ENCODE measurements at regions not wholly inside any gene's neighbourhood (a gene's known extent, or its start where the extent isn't known, plus 50 kb on each side); places are given as distances from the start of the nearest gene placed in this dataset.
A peak's percentile ranks its signal among the peaks of the same experiment; 100 is the strongest.

DNA sequence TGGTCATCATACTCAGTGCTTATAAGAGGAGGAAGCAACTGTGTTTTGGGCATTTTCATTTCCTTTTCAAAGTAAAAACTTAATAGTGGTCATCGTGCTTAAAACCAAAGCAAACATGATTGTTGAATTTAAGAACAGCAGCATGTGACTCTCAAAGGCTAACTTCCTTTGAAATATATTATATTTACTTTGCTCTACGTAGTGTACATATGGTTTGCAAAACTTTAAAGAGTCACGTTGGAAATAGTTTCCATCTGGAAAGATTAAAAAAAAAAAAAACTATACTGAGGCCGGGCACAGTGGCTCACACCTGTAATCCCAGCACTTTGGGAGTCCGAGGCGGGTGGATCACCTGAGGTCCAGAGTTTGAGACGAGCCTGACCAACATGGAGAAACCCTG, 367.9 kb upstream of the BCHE start:
- DNase-seq (ENCODE audit: low read depth): no peak

DNA sequence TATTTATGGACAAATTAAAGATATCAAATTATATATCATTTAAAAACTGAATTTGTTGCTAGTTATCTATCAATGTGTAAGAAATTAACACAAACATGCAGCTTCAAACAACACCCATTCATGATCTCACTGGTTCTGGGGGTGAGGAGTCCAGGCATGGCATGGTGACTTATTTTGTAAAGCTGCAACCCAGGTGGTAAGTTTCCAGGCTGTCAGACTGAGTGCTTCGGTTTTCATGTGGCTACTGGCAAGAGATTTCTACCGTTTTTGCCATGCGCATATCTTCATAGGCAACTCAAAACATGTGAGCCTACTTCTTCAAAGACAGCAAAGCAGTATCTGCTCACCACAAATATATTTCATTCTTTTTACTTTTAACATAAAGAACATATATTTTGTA, 364.3 kb upstream of the BCHE start:
- no peak for DNase-seq (ENCODE audit: low read depth)

DNA sequence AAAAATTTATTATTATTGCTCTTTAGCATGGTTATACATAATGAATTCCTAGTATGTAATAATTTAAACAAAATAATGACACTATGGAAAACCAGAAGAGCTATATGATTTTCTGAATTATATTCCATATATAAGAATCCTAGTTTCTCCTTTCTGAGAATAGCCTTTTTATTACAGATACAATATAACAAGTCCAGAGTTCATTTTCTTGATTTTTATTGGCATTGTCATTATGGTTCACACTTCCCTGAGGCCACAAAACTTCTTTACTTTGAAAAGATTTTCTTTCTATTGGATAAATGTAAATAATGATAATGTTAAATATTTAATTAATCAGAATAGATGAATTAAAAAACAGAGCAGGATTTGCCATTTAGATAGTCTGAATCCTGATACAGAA, 362.3 kb upstream of the BCHE start:
- DNase-seq (ENCODE audit: low read depth): no peak

DNA sequence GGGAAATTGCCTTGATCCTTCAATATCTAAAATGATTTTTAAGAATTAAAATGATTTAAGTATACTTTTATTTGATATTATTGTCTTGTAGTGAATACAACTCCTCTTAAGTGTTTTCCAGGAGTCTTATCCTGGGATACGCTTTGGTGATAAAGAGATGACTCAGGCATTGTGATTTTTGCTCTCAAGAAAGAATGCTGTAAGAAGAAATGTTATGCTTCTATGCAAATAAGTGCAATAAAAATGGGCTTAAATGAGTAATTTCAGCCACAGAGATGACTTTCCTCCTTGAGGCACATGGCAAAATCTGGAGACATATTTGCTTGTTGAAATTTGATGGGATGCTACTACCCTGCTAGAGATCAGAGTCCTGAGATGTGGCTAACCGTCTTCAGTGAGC, 358.6 kb upstream of the BCHE start:
- DNase-seq (ENCODE audit: low read depth): no peak

DNA sequence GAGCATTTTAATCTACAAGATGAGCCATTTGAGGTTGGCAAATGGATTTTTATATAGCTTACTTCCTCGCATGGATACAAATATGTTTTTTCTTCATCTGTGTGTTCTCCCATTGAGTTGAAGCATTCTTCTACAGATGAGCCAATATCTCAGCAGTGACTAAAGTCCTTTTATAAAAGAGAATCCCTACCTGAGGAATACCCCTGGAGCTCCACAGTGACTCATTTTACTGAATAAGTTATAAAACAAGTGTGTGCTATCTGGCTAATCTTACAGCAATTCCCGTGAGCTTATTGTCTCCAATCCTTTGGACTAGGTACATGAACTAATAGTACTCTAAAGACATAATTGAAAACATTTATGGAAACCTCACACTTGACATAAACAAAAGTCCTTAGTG, 354.2 kb upstream of the BCHE start:
- no peak for DNase-seq (ENCODE audit: low read depth)

DNA sequence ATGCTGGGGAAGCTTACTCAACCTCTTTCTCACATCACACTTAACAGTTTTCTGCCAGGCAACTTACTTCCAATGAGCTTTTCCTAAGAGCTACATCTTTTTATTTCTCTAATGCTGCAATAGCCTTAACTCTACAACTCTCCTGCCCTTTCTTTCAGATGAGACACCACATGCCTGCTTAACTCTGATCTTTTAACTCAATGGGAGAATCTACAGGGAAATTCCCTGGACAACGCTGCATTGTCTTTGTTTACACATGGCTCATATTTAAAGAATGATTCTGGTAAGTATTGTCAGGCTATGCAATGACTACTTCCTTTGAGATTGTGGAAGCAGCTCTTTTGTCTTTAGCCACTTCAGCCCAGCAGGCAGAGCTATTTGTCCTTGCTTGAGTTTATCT, 353.1 kb upstream of the BCHE start:
- no peak for DNase-seq (ENCODE audit: low read depth)

DNA sequence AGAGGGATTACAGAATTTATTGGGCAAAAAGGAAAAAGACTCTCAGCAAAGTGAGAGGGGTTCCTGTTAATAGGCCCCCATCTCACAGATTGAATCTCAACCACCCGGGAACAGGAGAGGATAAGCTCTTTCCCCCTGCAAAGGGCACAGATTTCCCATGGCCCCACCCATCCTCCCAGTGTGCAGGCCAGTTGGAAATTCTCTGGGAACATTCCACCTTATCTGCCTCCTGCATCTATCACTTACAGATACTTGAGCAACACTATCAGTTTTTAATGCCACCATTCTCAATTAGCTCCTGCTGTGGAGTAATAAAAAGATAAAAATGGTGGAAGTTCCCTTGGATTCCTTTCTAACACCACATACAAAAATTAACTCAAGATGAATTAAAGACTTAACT, 350.0 kb upstream of the BCHE start:
- no peak for DNase-seq (ENCODE audit: low read depth)

DNA sequence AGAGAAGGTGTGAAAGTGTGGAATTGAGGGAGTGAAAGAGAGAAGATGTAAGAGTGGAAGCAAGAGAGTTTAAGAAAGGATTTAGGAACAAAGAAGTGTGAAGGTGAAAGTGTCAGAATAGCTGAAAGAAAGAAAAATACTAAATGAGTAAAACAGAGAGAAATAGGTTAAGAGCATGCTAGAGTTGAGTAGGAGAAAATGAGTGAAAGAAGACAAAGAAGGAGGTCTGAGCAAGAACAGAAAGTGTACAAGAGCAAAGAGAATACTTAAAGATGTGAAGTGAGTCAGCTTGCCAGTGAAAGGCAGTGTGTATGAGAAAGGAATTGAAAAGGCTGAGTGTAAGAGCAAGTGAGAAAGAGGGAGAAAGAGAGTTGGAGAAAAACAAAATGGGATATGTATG, 348.8 kb upstream of the BCHE start:
- no peak for DNase-seq (ENCODE audit: low read depth)

DNA sequence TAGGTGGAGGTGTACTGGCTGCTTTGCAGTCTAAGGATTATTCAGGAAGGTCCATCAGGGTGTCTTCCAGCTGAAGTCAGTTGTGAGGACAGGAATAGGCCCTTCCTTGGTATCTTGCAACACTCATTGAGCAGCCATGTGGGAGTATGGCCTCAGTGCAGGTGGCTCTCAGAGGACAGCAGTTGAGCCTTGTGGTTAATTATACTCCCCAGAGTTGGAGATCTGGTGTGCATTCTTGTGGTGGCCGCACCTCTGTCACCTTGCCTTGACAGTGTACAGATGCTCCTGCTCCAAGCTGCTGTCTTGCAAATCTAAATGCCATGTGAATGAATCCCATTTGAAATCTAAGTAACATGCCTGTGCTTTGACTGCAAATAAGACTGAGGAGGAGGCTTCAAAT, 339.9 kb upstream of the BCHE start:
- no peak for DNase-seq (ENCODE audit: low read depth)

DNA sequence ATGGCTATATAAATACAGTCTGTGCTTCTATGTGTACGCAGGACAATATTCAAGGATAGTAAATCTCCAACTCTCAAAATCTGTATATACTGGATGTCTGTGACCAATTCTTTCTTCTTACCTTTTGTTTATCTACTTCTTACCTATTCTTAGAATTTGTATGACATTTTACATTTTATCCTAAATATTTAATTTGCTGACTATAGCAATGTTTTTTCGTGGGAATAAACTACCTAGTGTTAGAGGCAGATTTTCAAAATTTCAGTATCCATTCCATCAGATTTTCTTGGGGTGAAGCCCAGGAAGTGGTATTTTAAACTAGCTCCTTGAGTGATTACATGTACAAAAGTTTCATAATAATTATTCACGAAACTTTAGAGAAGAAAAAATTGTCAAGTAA, 334.5 kb upstream of the BCHE start:
- DNase-seq (ENCODE audit: low read depth): no peak

DNA sequence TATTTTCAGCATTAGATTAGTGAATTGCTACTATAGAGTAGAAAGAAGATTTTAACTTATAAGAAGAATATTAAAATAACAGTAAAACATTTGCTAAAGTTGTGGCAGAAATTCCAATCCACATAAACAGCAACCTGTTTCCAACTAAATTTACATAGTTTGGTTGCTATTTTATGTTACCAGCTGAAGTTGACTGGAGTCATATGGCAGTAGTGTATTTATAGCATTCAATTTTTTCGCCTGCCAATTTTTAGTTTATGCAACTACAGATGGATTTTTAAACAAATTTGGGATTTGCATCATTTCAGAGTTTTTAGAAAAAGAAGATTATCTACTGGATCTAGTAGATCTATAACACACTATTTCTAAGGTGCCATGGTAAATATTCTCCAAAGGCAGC, 332.5 kb upstream of the BCHE start:
- no peak for DNase-seq (ENCODE audit: low read depth)

DNA sequence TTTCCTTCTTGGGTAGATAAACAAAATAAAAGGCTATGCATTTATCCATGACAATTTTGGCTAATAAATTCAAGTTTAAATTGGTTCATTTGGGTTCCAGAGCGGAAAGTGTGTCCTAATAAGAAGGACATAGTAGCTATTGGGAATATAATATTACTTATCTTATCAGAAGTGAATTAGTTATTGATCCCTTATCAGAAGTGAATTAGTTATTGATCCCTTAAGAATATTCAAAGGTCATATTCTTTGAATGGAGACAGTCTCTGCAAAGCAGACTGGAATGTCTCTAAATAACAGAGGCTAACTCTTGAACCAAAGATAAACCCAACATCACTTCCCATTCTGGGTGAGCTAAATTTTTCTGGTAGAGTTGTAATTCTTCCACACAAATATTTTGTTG, 290.7 kb upstream of the BCHE start:
- DNase-seq (ENCODE audit: low read depth): no peak

DNA sequence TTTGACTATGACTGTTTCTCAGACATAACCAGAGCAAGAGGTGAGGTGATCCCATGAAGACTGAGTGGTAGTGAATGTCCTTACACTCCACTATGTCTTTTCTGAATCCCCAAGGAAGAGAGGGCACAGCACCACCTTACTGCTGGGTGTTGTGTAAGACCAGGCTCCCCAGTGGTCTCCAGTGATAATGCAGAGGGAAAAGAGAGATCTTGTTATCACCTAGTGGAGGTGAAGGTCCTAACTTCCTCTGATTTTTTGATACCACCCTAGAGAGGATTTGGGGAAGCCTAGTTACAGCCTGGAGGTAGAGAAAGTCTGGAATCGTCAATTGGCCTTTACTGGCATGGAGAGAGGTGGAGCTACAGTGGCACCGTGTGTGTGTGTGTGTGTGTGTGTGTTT, 288.0 kb upstream of the BCHE start:
- DNase-seq (ENCODE audit: low read depth): no peak

DNA sequence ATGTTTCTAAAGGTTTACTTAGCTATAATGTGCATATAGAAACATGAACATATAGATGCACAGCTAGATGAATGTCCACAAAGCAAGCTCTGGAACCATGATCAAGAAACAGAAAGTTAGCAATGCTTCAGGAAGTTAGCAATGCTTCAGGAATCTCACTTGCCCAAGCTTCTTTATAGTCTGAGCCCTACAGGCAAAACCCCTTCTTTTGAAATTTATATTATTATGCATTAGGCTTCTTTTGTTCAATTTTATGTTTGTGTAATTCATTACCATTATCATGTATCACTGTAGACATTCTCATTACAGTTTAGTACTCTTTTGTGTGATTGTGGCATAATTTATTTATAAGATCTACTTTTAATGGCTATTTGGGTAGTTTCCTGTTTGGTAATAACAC, 286.4 kb upstream of the BCHE start:
- DNase-seq (ENCODE audit: low read depth): peak; percentile 18

DNA sequence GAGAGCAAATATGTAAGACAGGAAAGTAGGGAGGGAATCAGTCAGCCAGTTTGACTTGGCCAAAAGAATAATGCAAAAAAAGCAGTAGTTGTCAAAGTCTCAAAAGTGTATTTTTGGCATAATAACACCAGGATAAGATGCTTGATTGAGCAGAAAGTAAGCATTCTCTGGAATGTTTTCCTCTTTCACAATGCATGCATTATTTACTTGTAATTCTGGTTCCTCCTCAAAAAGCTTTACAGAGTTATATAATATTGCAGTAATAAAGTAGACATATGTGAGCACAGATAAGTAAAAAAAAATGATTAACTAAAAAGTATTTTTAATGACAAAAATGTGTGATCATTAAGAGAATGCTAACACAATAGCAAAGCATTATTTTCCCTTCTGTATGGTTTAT, 285.9 kb upstream of the BCHE start:
- DNase-seq (ENCODE audit: low read depth): no peak

DNA sequence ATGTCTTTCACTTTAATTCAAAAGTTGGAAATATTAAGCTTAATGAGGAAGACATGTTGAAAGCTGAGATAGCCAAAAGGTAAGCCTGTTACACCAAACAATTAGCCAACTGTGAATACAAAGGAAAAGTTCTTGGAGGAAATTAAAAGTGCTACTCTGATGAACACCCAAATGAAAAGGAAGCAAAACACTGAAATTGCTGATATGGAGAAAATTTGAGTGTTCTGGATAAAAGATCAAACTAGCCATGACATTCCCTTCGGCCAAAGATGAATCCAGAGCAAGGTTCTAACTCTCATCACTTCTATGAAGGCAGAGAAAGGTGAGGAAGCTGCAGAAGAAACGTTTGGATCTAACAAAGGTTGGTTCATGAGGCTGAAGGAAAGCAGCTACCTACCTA, 280.8 kb upstream of the BCHE start:
- no peak for DNase-seq (ENCODE audit: low read depth)

DNA sequence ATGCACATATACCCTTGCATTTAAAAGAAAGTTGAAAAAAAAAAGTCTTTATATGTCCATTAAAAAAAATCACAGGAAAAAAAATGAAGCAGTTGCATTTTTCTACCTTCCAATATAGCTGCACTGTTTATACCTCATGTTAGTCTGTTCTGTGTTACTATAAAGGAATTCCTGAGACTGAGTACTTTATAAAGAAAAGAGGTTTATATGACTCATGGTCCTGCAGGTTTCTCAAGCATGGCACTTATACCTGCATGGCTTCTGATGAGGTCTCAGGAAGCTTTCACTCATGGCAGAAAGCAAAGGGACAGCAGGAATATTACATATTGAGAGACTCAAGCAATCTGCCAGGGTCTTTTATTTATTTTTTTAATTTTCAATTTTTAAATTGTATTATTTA, 277.2 kb upstream of the BCHE start:
- DNase-seq (ENCODE audit: low read depth): no peak

DNA sequence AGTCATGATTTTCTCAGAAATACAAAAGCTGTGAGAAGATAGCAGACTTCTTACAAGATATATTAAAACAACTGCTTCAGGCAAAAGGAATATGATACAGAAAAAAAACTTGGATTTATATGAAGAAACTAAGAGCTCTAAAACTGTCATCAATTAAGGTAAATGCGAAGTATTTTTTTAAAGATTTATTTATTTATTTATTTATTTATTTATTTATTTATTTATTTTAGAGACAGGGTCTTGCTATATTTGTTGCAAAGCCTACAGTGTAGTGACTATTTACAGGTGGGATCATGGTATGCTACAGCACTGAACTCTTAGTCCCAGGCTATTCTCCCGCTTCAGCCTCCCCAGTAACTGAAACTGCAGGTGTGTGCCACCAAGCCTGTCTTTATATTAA, 274.3 kb upstream of the BCHE start:
- no peak for DNase-seq (ENCODE audit: low read depth)

DNA sequence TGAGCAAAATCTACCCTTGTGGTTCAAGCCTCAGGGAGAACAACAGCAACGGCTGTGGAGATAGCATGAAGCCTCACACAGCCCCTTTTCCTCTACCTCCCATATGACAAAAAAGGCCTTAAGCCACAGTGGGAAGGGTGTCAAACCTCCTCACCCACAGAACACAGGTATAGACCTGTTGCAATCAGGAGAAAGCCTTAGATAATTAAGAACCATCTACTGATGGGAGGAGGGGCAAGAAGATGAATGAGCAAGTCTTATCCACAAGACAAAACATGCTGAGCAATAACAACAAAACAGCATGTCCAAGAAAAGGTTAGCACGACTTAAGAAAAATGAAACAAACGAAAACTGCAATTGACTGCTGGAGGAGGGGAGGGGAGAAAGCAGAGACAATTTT, 272.9 kb upstream of the BCHE start:
- DNase-seq (ENCODE audit: low read depth): no peak

DNA sequence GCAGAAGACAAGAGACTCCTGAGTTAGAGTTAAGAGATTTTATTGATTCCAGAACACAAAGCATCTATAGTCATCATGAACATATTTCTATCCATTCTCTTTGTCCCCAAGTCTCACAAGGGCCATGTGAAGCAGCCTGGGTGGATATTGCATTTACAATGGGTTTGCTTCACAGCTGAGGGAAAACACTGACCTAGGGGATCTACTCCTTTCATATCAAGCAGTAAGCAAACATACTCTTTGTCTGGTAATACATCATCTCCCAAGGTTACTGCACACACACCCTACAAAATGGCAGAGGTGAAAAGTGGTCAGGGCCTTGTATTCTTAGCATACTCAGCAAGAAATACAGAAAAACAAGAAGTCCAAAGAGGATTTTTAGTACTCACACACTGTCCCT, 267.7 kb upstream of the BCHE start:
- no peak for DNase-seq (ENCODE audit: low read depth)

DNA sequence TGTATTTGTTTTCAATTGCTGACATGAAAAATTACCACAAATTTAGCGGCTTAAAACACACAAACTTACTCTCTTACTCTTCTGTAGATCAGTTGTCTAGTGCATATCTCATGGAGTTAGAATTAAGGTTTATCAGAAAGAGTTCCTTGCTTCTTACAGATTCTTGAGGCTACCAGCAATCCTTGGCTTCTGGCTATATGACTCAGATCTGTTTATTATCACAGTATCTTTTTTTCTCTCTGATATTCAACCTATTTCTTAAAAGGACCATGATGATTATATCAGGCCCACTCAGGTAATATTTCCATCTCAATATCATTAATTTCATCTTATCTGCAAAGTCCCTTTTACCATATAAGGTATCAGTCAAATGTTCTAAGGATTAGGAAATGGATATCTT, 263.5 kb upstream of the BCHE start:
- DNase-seq (ENCODE audit: low read depth): no peak

DNA sequence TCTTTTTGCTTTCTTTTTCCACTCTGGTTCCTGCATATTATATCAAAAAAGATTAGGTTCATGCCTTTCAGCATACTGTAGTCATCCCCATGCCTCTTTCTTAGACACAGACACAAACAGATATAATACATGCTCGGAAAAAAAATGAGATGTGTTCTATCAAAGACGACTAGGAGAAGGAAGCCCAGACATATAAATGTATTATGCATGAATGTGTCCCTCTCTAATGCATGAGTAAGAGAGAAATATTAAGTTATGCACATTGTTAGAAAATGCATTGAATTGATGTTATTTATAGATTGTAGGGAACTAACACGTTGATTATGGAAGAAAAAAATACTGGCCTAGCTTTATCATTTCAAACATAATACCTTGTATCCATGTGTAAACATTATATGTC, 252.4 kb upstream of the BCHE start:
- no peak for DNase-seq (ENCODE audit: low read depth)

DNA sequence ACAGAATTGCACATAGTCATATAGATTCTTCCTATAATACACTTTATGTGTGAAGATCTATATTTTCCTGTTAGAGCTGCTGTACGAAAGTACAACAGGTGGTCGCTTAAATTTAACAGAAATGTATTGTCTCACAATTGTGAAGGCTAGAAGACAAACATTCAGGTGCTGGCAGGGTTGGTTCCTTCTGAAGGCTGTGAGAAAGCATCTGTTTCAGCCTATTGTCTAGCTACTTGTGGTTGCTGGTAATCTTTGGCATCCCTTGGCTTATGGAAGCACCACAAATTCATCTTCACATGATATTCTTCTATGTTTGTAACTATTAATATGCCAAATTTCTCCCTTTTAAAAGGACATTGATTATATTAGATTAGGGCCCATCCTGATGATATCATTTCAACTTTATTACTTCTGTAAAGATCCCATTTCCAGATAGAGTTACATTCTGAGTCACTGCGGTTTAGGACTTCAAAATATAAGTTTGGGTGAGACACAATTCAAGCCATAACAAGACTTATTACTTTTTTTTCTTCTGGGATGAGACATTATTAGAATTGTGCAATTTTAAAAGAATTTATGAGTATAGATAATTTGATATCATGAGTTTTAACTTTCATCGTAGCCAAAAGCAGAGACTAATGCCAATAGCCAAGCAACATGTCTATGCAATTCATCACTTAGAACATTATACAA, 248.1 kb upstream of the BCHE start:
- no peak for DNase-seq (ENCODE audit: low read depth)

DNA sequence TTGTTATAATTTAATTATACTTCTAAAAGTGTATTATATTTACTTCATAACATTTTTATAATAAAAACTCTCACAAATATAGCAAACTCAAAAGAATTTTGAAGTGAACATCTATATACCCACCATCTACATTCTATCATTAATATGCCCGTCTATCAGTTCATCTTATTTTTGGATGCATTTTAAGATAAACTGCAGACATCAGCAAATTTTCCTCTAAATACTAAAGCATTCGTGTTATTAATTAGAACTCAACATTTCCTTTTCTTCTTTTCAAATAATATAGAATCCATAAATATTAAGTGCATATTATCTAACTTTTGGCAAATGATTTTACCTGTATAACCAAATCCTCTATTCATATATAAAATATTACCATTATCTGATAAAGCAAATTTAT, 242.9 kb upstream of the BCHE start:
- DNase-seq (ENCODE audit: low read depth): no peak

DNA sequence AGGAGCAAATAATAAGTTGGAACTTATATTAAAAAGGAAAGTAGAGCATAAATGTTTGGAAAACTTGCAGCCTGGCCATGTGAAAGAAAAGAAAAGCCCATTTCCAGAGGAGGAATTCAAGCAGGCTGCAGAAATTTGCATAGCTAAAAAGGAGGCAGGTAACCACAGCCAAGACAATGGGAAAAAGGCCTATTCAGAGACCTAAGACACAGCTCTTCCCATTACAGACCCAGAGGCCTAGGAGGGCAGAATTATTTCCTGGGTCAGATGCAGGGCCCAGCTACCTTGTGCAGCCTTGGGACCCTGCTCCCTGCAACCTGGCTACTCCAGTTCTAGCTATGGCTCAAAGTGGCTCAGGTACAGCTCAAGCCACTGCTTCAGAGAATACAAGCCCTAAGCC, 234.6 kb upstream of the BCHE start:
- DNase-seq (ENCODE audit: low read depth): no peak

Measured in non-pigmented ciliary epithelial cell (primary cell).